ENCODE measurements at regions not wholly inside any gene's neighbourhood (a gene's known extent, or its start where the extent isn't known, plus 50 kb on each side); places are given as distances from the start of the nearest gene placed in this dataset.

DNA sequence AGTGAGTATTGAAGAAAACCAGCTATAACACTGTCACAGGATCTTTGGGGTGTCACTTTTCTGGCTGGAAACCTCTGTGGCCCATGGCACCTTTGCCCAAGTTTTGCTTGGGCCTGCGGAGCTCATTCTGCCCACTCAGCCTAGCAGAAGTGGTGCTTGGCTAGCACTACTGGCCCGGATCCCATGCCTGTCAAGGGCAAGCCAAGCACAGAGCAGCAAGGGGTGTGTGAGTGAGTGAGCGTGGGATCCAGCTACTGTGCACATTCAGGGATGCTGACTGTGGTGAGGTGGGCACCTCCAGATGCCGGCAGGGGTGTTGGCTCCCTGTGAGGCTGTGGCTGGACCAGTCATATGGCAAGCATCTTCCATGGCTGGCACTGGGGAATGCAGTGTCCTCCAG lies 55.4 kb upstream of the RASGEF1B start:
- TF ChIP-seq, protein P1, sequence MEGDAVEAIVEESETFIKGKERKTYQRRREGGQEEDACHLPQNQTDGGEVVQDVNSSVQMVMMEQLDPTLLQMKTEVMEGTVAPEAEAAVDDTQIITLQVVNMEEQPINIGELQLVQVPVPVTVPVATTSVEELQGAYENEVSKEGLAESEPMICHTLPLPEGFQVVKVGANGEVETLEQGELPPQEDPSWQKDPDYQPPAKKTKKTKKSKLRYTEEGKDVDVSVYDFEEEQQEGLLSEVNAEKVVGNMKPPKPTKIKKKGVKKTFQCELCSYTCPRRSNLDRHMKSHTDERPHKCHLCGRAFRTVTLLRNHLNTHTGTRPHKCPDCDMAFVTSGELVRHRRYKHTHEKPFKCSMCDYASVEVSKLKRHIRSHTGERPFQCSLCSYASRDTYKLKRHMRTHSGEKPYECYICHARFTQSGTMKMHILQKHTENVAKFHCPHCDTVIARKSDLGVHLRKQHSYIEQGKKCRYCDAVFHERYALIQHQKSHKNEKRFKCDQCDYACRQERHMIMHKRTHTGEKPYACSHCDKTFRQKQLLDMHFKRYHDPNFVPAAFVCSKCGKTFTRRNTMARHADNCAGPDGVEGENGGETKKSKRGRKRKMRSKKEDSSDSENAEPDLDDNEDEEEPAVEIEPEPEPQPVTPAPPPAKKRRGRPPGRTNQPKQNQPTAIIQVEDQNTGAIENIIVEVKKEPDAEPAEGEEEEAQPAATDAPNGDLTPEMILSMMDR (IDR thresholded peaks at IDR 0.05): no peak
- no peak for TF ChIP-seq EP300 (IDR thresholded peaks at IDR 0.05; ENCODE audit: low read depth)
- no peak for TF ChIP-seq POLR2AphosphoS5 (IDR thresholded peaks at IDR 0.05)

All from transverse colon (tissue), 4 donors.